ENCODE measurements at regions not wholly inside any gene's neighbourhood (a gene's known extent, or its start where the extent isn't known, plus 50 kb on each side); places are given as distances from the start of the nearest gene placed in this dataset.

- TF ChIP-seq CTCF (IDR thresholded peaks at IDR 0.05; ENCODE audit: low read length), result no peak
- no peak for TF ChIP-seq EZH2phosphoT487 (IDR thresholded peaks at IDR 0.05; ENCODE audit: low read length)
Observed at GRCh38 chr2:41803361-41803760, 244.5 kb upstream of the PKDCC start.

Data from MM.1S (cell line).